ENCODE measurements at regions not wholly inside any gene's neighbourhood (a gene's known extent, or its start where the extent isn't known, plus 50 kb on each side); places are given as distances from the start of the nearest gene placed in this dataset.

DNA sequence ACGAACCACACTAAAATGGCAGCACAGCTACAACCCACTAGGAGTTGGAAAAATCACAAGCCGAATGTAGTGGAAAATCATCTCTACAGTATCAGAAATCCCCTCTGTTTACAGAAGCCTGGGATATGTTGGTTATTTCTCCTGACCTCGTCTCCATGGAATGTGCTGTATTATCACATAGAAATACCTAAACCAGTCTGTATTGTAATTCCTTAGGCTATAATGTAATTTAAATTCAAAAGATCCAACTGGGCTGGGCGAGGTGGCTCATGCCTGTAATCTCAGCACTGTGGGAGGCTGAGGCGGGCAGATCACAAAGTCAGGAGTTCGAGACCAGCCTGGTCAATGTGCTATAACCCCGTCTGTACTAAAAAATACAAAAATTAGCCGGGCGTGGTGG lies 244.8 kb upstream of the MPDZ start:
- TF ChIP-seq CTCF (IDR thresholded peaks at IDR 0.05) (no peak), ZFX (IDR thresholded peaks at IDR 0.05; ENCODE audit: borderline replicate concordance) (no peak)
